NCI-H1694 (cell line): ENCODE measurements at regions not wholly inside any gene's neighbourhood (a gene's known extent, or its start where the extent isn't known, plus 50 kb on each side); places are given as distances from the start of the nearest gene placed in this dataset.

Experiments
- DNase-seq: peaks from one replicate; lab custom pipeline; 2025; lab: John Stamatoyannopoulos, UW

DNA sequence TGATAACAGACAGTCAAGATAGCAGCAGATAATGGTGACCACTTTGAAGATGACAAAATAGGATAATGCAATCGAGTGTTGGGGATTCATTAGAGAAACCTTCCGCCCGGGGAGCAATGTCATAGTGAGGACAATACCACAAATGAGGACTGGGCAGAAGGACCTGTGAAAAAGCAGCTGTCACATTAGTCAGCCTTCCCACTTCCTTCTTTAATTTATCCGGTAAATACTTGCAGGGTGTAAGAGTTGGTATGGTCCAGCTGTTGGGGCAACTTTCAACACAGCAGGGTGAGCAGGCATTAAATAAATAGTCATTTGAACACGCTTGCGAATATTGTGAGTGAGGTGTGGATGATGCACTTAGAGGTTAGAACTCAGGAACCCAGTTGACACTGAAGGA, 132.5 kb upstream of the KIRREL3 start:
- DNase-seq, result no peak

DNA sequence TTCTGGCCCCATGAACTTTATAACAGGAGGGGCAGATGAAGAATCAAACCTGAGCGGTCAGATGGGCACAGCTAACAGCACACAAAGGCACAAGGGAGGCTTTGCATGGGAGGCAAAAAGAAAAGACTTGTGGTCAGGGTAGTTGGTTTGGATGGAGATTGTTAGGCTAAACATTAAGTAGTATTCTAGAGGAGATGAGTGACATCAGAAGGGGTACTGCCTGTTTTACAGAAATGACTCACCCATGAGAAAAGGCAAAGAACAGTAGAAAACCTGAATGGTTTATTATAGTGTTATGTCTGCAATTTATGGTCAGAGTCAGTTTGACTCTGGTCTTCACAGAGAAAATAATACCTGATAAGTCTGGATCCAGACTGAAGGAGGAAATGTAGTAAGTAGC, 129.8 kb upstream of the KIRREL3 start:
- DNase-seq, result no peak

DNA sequence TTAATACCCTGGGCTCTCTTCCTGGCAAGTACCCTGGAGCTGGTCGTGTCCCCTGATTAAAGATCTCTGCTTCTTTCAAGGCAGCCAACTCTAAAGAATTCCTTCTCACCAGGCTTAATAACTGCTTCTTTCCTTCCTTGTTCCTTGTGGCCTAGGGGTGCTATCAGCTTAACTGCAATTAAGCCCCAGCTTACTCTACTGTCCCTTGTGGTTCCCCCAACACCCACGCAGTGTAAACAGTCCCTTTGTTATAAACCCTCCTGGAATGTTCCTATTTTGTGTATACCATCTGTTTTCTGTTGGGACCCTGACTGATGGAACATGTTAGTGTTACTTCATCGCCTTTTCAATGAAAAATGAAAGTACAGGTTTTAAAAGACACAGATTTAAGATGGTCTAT, 126.4 kb upstream of the KIRREL3 start:
- DNase-seq, result no peak

GRCh38 chr11:127119356-127119755, 118.8 kb upstream of the KIRREL3 start:
- DNase-seq, result no peak

GRCh38 chr11:127118811-127119210, 118.2 kb upstream of the KIRREL3 start:
- no peak for DNase-seq

- no peak for DNase-seq
Observed at GRCh38 chr11:127117231-127117739, 116.7 kb upstream of the KIRREL3 start.

DNA sequence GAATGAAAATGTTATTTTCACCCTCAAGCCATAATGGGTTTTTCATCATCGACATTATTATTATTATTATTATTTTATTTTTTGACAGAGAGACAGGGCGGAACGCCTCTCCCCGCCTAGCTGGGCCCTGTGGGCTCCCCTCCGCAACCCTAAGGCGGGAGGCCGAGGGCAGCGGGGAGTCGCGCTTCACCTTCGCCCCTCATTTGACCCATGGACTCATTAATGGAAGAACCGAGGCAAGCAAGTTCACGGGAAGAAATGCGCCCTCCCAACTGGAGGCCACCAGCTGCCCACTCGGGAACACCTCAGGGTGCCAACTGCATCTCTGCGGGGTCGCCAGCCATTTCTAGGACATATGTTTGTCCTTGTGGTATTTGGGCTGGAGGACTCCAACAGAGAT, 115.3 kb upstream of the KIRREL3 start:
- no peak for DNase-seq

- peak; percentile 11 for DNase-seq
Observed at GRCh38 chr11:127114035-127114434, 113.5 kb upstream of the KIRREL3 start.

GRCh38 chr11:127110542-127110941, 110.0 kb upstream of the KIRREL3 start:
- DNase-seq, result no peak

DNA sequence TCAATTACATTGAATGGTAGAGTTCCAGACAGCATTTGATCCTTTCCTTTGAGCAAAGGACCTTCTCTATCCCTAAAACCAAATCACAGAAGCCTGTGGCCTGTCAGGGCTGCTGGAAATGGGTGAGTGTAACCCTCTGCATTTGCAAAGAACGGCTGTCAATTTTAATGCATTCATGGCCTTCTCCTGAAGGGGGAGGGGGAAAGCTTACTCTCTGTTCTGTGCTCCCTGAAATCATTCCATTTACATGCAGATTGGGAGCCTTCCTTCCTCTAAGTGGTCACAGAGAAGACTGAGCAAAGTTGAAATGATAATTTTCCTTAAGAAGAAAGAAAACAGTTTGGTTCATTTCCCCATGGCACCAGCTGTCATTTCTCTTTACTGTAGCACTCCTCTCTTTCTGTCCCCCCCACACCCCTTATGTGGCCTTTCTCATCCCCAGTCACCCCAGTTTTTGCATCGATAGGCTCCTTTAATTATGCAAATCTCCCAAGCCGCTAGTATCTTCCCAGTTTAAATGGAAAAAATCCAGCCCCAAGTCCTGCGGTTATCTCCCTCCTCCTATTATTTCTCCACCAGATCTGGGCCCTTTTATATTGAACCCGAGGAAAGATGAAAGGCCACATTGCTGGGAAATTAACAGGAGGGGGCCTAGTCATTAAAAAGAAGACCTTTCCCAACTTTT, 109.4 kb upstream of the KIRREL3 start:
- no peak for DNase-seq

DNA sequence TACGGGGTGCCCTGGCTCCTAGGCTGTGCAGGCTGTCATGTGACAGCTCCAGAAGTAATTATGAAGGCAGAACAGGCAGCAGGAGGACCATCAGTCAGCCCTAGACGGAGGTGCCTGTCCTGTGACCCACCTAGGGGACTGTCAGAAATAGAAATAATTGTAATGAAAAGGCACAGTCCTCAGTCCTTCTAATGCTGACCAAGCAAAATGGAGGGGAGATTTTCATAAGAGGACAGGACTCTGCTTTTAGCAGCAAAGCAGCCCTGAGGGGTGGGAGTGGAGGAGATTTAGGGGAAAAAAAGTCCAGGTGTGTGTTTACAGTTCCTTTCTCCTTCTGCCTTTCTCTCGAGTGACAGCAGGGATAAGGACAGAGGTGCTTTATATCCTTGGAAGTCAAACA, 108.3 kb upstream of the KIRREL3 start:
- no peak for DNase-seq

DNA sequence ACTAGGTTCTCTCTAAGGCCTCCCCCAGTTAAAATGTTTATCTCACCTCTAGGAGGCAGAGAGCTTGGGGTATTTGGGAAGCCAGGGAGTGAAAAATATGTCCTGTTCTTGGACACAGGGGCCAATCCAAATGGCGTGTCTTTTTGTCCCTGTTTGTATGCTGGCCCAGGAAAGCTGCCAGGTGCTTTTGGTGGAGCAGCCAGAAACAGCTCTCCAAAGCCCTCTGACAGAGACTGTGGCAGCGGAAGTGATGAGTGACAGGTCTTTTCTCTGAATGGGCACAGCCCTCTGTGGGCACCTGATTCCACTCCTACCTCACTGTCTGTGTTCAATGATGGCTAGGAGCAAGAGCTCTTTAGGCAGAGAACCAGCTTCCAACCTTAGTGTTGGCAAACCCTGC, 106.4 kb upstream of the KIRREL3 start:
- DNase-seq, result no peak

- DNase-seq, result peak; percentile 52
Observed at GRCh38 chr11:127105593-127106541, 105.3 kb upstream of the KIRREL3 start.

DNA sequence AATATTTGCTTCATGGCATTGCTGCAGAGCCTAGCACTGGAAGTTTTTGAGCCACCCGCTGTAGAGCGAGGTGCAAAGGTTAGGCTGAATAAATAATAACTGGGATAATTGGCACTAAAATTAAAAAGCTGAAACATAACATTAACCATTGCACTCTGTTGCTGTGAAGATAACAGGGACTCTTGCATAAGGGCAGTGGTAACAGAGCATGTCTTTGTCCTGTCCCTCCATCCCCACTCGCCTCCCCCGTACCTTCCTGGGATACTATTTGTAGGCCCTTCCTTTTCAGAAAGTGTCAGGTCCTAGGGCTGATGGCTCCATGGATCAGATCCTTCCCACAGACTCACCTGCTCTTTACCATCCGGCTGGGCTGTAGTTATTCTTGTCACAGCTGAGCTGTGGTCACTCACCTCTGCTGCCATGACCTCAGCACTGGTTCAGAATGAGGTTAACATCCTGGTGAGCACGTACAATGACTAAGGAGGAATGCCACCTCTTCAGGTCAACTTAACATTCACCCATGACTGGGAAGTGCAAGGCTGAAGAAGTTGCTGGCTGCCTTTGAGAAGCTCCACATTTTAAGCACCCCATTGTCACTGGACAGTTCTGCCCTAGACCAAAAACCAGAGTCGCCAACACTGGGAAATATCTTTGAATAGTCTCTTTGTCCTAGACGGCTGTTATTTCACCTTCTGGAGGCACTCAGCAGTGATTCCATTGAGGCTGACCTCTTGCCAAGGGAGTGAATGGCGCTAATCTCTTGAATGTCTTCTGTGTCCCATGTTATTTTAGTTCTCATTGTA, 103.2 kb upstream of the KIRREL3 start:
- DNase-seq, result no peak

GRCh38 chr11:127098684-127099083, 98.1 kb upstream of the KIRREL3 start:
- no peak for DNase-seq

DNA sequence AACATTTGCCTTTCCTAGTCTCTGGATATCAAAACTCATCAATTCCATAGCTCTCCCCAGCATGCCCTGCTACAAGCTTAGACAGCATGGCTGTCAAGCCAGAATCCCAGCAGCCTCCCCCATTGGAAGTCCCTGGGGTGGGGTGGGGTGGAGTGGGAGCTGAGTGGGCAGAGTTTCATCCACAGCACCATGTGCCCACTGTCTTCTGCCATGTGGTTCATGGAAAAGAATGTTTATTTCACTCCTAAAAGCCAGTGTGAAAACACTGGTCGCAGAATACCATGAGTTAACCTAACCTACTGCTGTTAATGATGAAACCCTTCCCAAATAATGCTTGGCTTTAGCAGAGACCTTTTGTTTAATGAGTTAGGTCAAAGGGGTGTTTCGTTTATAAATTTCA, 80.2 kb upstream of the KIRREL3 start:
- no peak for DNase-seq

DNA sequence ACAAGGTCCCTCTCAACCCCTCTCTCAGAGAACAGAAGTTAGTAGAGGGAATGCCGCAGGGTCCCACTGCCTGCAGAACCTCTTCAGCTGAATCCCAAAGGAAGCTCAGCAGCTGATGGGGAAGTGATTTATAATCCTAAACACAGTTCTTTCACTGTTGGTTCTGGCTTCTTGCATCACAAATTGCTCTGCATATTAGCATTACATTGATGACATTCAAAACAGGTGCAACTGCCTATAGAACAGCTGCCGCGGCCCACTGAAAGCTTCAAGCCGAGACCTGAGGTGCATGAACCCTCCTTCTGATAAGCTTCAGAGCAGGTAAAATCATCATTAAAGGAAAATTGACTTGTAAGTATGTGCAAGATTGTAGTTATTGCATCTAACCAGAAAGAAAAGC, 75.2 kb upstream of the KIRREL3 start:
- no peak for DNase-seq

DNA sequence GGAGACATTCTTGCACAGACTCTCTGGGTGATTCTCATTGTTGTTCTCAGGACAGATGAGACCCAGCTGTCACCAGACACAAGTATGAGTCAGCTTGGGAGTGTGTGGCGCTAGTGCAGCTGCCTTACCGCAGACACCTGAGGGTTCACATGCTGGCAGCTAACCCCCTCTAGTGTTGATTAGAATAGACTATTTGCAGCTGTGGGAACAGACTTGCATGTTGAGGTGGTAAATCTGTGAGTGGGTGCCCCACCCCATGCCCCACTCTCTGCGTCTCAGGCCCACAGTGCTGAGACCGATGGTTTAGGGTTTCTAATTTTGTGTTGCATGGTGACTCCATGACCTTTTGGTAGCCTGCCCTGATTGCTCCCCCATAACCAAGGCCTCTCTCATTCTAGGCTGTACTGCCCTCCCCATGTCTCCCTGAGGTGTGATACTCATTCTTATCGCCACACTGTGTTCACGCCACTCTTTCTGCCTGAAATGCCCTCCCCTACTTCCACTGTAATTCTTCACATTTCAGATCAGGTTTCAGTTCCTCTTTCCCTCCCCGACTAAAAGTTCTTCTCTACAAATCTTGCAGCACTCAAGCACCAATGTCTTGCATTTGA, 73.7 kb upstream of the KIRREL3 start:
- DNase-seq, result peak; percentile 62

- DNase-seq, result no peak
Observed at GRCh38 chr11:127073621-127074020, 73.1 kb upstream of the KIRREL3 start.

DNA sequence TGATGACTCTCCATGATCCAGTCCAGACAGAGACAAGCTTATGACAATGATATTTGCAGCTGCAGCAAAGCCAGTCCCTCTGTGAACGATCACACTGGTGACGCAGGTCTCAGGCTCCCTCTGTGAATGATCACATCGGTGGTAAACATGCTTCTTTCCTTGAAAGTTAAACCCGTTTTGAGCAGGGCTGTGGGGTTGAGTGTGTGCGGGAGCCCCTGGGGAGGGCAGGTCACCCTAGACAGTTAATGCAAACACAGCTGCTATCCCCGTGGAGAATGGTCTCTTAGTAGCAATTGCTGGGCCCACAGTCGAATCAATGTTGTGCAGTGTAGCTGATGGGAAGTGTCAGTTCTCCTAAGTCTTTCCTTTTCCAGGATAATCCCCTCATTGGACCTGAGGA, 71.0 kb upstream of the KIRREL3 start:
- no peak for DNase-seq

DNA sequence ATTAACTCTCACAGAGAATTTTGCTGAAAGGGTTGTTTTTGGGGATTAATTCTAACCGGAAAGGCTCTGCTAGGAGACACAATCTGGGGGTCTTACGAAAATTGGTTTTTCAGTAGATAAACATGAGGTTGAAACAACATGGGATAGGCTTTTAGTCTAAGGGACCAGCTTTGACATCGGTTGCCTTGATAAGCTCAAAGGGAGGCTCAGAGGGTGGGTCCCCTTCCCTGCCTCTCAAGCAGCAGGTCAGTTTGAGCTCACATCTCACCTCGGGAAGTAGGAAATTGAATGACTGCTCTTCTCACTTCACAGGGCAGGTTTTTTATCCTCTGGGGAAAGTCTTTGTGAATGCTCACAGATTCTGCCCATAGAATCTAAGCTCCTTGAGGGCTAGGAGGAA, 70.2 kb upstream of the KIRREL3 start:
- no peak for DNase-seq
